ENCODE measurements at regions not wholly inside any gene's neighbourhood (a gene's known extent, or its start where the extent isn't known, plus 50 kb on each side); places are given as distances from the start of the nearest gene placed in this dataset.

DNA sequence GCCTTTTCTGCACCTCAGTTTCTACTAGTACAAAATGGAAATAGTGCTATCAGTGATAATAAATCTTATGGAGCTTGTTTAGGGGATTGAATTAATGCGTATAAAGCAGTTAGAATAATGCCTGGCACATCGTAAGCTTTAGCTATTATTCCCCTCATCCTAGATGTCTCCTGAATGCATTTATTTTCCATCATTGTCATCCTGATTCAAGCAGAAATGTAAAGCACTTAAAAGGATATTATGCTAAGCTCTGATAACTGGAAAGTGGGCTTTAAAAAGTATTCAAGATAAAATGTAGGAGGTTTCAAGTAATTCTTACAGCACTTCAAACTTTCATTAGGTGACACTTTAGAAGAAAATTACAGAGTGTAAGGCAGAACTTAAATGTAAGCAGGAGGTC lies 178.7 kb downstream of the RBM46 start:
- TF ChIP-seq GATA2 (IDR thresholded peaks at IDR 0.05; ENCODE audit: low read depth, low read length) = no peak

- TF ChIP-seq GATA2 (IDR thresholded peaks at IDR 0.05; ENCODE audit: low read depth, low read length) (no peak), GATA3 (IDR thresholded peaks at IDR 0.05; ENCODE audit: low read depth, low read length) (no peak)
Observed at GRCh38 chr4:154960476-154960875, 179.4 kb downstream of the RBM46 start.

- no peak for TF ChIP-seq GATA3 (IDR thresholded peaks at IDR 0.05; ENCODE audit: low read depth, low read length)
- no peak for TF ChIP-seq GATA2 (IDR thresholded peaks at IDR 0.05; ENCODE audit: low read depth, low read length)
Observed at GRCh38 chr4:154961263-154961662, 180.2 kb downstream of the RBM46 start.

- TF ChIP-seq GATA3 (IDR thresholded peaks at IDR 0.05; ENCODE audit: low read depth, low read length) = no peak
- TF ChIP-seq GATA2 (IDR thresholded peaks at IDR 0.05; ENCODE audit: low read depth, low read length) = no peak
Observed at GRCh38 chr4:154973244-154974035, 192.4 kb downstream of the RBM46 start.

- no peak for TF ChIP-seq GATA3 (IDR thresholded peaks at IDR 0.05; ENCODE audit: low read depth, low read length)
- no peak for TF ChIP-seq GATA2 (IDR thresholded peaks at IDR 0.05; ENCODE audit: low read depth, low read length)
Observed at GRCh38 chr4:154977228-154977627, 196.2 kb downstream of the RBM46 start.

GRCh38 chr4:154982187-154983047 lies 201.3 kb downstream of the RBM46 start:
- no peak for TF ChIP-seq GATA3 (IDR thresholded peaks at IDR 0.05; ENCODE audit: low read depth, low read length)
- no peak for TF ChIP-seq GATA2 (IDR thresholded peaks at IDR 0.05; ENCODE audit: low read depth, low read length)

GRCh38 chr4:154983714-154984113 lies 202.6 kb downstream of the RBM46 start:
- no peak for TF ChIP-seq GATA2 (IDR thresholded peaks at IDR 0.05; ENCODE audit: low read depth, low read length)
- TF ChIP-seq GATA3 (IDR thresholded peaks at IDR 0.05; ENCODE audit: low read depth, low read length) = no peak

DNA sequence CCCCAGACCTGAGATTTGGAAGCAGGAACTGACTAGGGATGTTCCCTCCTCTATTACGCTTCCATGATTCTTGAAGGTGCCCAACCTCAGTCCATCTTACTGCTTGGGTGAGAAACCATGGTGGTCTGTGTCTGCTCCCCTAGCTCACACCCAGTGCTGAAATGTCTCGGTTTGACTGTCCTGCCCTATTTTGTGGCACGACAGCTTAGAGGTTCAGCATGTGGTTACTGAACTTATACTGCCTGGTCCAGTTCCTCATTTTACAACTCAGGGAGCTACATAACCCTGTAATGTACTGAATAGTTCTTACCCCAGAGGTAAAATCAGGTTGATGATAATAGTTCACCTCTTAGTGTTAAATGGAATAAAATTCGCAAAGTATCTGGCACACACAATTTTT lies 203.1 kb downstream of the RBM46 start:
- TF ChIP-seq GATA2 (IDR thresholded peaks at IDR 0.05; ENCODE audit: low read depth, low read length) (no peak), GATA3 (IDR thresholded peaks at IDR 0.05; ENCODE audit: low read depth, low read length) (no peak)

DNA sequence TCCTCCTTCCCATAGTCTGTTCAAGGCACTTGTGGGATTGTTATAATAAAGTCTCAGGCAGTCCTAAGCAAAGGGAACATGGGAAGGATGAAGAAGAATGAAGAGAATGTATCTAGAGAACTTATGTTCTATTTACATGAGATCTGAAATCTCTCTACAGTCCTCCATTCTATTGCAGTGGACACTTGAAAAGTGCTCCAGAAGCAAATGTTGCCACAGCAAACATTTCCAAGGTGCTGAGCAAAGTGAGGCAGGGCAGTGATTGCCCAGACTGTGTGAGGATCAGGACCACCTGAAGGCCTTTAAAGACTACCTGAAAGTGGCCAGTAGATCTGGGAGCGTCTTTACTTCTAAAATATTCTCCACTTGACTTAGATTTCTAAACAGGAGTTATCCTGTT lies 203.5 kb downstream of the RBM46 start:
- no peak for TF ChIP-seq GATA3 (IDR thresholded peaks at IDR 0.05; ENCODE audit: low read depth, low read length)
- TF ChIP-seq GATA2 (IDR thresholded peaks at IDR 0.05; ENCODE audit: low read depth, low read length) = no peak

- no peak for TF ChIP-seq GATA3 (IDR thresholded peaks at IDR 0.05; ENCODE audit: low read depth, low read length)
- TF ChIP-seq GATA2 (IDR thresholded peaks at IDR 0.05; ENCODE audit: low read depth, low read length) = no peak
Observed at GRCh38 chr4:154985673-154986072, 204.6 kb downstream of the RBM46 start.

DNA sequence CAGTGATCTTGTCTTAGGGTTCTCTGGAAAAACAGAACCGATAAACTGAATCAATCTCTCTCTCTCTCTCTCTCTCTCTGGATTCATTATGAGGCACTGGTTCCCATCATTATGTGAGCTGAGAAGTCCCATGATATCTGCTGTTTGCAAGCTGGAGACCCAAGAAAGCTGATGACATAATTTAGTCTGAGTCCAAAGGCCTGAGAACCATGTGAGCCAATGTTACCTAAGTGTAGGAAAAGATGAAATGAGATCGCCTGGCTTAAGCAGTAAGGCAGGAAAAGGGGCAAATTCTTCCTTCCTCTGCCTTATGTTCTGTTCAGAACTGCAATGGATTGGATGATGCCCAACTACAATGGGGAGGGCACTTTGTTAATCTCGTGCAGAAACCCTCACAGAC lies 207.4 kb downstream of the RBM46 start:
- TF ChIP-seq GATA3 (IDR thresholded peaks at IDR 0.05; ENCODE audit: low read depth, low read length) (no peak), GATA2 (IDR thresholded peaks at IDR 0.05; ENCODE audit: low read depth, low read length) (no peak)

DNA sequence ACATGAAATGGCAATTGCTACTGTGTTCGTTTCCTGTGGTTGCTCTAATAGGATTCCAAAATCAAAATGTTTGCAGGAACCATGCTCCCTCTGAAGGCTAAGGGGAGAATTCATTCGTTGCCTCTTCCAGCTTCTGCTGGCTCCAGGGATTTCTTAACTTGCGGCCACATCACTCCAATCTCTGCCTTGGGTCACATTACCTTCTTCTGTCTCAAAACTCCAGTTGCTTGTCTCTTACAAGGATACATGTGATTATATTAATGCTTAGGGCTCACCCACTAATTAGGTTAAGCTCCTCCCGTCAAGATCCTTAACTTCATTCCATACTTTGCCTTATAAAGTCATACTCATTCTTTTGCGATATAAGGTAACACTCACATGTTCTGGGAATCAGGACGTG lies 208.4 kb downstream of the RBM46 start:
- TF ChIP-seq GATA3 (IDR thresholded peaks at IDR 0.05; ENCODE audit: low read depth, low read length) = no peak
- TF ChIP-seq GATA2 (IDR thresholded peaks at IDR 0.05; ENCODE audit: low read depth, low read length) = no peak

DNA sequence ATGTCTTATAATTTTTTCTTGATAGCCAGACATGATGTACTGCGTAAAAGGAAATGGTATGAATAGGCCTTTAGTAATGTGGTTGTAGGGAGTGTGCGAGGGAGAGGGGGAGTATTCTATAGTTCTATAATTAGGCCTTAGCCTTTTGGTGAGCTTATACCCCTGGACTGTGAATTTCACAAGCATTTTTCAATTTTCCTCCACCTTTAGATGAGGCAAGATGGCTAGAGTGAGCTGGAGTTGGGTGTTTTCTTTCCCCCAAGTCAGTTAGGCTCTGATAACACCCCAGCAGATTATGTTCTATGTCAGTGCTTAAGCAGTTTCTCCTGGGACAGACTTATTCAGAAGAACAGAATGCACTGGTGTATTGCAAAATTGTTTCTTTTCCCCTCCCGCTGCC lies 210.2 kb upstream of the NPY2R start:
- TF ChIP-seq GATA3 (IDR thresholded peaks at IDR 0.05; ENCODE audit: low read depth, low read length) (no peak), GATA2 (IDR thresholded peaks at IDR 0.05; ENCODE audit: low read depth, low read length) (no peak)

DNA sequence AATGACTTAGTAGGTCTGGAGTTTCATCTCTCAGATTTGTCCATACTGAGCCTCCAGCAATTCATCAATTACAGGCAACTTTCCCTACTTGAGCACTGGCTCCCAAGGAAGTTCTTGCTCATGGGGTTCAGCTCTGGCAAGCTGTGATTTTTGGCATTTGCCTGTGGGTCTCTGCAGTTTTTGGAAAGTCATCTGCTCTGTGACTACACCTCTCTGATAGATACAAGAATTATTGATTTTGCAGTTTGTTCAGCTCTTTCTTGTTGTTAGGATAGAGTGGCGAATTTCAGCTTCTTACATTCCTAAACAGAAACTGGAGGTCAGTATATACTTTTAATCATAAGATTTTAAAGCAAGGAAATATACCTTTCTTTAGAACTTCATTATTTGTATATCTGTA lies 209.7 kb upstream of the NPY2R start:
- TF ChIP-seq GATA3 (IDR thresholded peaks at IDR 0.05; ENCODE audit: low read depth, low read length) (no peak), GATA2 (IDR thresholded peaks at IDR 0.05; ENCODE audit: low read depth, low read length) (no peak)

All from SH-SY5Y (cell line).